ENCODE measurements at regions not wholly inside any gene's neighbourhood (a gene's known extent, or its start where the extent isn't known, plus 50 kb on each side); places are given as distances from the start of the nearest gene placed in this dataset.

GRCh38 chr5:54370982-54371381 lies 60.6 kb upstream of the ARL15 start:
- DNase-seq (ENCODE audit: low spot score) (no peak), ATAC-seq (no peak)

DNA sequence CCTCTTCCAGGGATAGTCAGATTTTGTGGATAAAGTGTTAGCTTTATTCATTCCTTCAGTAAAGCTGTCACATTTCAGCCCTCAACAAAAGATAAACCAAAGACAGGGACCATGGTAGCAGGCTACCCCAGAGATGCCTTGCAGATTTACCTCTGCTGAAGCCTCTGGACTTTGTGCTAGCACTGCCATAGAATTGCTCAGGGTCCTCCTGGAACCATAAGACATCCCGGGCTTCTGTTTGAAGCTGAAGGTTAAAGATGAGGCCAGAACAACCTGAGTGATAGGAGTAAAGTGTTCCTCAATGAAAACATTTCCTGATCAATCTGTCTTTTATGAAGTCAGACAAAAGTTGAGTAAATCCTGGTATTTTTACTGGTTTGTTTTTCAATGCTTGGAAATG lies 57.5 kb upstream of the ARL15 start:
- no peak for ATAC-seq
- no peak for DNase-seq (ENCODE audit: low spot score)

DNA sequence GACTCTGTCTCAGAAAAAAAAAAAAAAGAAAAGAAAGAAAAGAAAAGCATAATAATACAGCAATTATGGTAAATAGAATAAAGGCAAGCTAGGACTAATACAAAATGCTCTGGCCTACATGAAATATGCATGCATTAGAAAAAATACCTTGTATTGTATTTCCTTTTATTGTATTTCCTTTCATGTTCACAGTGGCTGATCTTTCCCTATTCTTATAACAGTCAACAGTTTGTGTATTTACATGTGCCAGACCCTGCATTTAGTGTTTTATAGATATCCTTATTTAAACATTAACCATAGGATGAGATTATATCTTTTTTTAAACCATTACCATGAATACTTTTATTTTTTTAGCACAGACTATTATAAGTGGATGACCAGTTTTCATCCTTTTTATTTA lies 56.3 kb upstream of the ARL15 start:
- ATAC-seq: no peak
- no peak for DNase-seq (ENCODE audit: low spot score)

DNA sequence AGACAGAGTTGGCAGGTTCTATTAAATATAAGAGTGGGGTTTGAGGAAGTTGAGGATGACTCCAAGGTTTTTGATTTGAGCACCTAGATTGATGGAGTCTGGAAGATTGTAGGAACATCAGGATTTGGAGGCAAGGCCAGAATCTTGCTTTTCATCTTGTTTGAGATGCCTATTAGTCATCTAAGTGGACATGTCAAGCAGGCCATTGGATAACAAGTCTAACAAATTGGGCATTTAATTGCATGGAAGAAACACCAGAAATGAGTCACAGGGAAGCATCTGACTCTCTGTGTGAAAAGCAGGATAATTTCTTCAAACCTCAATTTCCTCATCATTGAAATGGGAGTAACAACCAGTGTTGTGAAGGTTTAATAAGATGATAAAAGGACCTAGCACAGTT lies 53.3 kb upstream of the ARL15 start:
- no peak for ATAC-seq
- DNase-seq (ENCODE audit: low spot score): no peak

DNA sequence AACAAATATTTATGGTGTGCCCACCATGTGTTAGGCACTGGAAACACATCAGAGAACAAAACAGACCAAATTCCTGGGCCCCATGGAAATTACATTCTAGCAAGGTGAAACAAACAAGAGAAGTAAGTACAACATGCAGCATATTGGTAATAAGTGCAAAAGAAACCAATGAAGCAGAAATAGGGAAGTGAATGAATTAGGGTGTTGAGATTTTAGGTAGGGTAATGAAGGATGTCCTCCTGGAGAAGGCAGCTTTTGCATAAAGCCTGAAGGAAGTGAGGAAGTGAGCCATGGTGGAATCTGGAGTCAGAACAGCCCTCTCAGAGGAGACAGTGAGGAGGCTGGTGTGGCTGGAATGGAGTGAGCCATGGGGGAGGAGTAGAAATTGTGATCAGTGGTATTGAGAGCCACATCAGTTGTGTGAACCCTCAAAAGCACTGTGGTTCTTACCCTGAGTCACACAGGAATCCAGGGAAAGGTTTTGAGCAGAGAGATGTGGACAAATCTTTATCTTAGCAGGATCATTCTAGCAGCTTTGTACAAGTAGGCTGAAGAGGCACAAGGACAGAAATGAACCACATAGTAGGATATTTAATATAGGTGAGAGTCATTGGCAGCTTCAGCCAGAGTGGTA lies 52.7 kb upstream of the ARL15 start:
- ATAC-seq: no peak
- DNase-seq (ENCODE audit: low spot score): no peak

DNA sequence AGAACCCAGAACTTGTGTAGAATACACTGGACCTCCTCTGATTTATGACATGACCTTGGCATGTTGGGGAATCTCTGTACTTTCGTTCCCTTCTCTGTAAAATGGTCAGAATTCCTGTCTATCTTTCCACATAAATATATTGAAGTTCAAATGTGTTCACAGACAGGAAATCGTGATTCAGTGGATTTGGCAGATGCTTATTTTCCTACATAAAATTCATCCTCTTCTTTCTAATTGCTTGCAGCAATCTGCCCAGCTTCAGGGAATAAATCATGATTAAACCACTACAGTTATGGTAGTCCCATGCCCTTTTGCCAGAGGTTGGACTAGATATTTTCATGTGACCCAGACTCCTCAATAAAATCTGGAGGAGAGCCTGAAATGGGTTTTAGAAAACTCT lies 52.1 kb upstream of the ARL15 start:
- no peak for DNase-seq (ENCODE audit: low spot score)
- no peak for ATAC-seq

DNA sequence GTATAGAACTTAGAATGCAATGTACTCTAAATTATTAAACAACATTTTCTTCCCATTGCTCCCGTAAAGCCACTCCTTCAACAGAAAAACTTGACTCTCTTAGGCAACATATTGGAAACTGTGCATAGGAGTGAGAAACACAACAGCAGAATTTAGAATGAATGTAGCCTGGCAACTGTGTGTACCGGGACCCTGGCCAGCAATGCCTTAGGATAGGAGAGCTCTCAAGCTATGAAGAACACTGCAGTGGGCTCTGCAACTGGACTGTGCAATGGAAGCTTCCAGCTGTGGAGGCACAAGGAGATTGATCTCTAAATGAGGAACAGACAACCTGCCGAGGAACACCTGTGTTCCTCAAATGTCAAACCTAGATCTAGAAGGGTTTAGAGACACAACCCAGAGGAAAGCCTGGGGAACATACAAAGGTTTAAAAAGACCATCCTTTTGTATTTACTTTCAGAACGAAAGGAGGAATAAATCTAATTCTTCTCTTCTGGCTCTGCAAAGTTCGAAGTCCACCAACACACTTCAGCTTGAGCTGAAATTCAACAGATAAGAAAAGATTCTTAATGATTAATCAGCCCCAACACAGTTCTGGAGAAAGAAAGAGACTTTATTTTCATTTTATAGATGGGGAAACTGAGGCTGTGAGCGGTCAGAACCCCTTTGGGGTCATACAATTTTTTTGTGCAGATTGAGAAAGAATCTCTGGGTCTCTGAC lies 51.5 kb upstream of the ARL15 start:
- ATAC-seq (peak; percentile 48), DNase-seq (ENCODE audit: low spot score) (no peak)

DNA sequence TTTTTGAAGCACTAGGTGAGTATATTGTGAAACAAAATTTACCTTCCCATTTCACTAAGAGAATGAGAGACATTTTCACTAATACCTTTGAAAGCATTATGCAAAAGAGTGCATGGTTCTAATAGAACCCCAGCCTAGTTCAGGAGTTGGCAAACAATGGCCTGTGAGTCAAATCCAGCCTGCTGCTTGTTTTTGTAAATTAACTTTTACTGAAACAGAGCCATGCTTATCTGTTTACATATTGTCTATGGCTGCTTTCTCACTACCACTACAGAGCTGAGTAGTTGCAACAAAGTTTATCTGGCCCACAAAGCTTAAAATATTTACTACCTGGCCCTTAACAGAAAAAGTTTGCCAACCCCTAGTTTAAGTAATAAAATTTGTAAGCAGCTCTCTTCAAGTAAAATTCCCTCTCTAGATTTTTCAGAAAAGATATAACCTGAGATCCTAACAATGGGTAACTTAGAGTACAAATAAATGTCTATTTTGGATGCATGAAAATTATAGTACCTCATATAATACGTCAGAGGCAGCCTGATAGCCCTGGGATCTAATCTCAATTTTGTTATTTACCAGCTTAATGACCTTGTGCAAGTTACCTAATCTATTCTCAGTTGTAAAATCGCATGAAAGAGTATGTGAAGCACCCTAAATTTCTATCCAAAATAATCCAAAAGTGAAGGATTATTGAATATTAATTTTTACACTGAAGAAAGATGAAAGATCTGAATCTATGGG lies 50.7 kb upstream of the ARL15 start:
- no peak for DNase-seq (ENCODE audit: low spot score)
- peak; percentile 71 for ATAC-seq

All from left lobe of liver (tissue), 2 donors.